K562 (cell line): ENCODE measurements at regions not wholly inside any gene's neighbourhood (a gene's known extent, or its start where the extent isn't known, plus 50 kb on each side); places are given as distances from the start of the nearest gene placed in this dataset.

ENCODE experiments used
- ATAC-seq: fragments of 200-7000 bp; cut with Tn5 transposase; 3 replicates; pipeline ENCODE4 v1.9.1; 2020; ENCODE audit warnings: moderate library complexity
- BruUV-seq: library from RNA; stranded (reverse); fragments of 400-500 nt; replicated peaks from 2 replicates; lab custom pipeline; 2021; lab: Mats Ljungman, UMichigan
- CTCF ChIA-PET: fragments of 300-600 bp; formaldehyde crosslinking; extraction: SDS; loops from one replicate; lab custom pipeline; 2021; ENCODE audit warnings: low intra/inter-chr PET ratio; lab: Yijun Ruan, JAX
- POLR2A ChIA-PET: fragments of 300-600, 350-650 bp; sonication (Branson Sonifier 250); formaldehyde crosslinking; extraction: SDS; loops from one replicate; lab custom pipeline; 2021; ENCODE audit warnings: antibody characterized with exemption, inconsistent platforms; lab: Yijun Ruan, JAX
- DNase-seq, 4 experiments: peaks; one replicate each; pipeline versions ENCODE4 v3.0.0 to v3.0.0-alpha.2; 2011 to 2018; ENCODE audit warnings: low spot score in 3 of 4, mixed read lengths in 3 of 4; ENCODE audit errors: extremely low read depth in 1 of 4
- FAIRE-seq: peaks from 2 replicates; lab custom pipeline; 2011; peaks lifted over from hg19 to GRCh38; lab: Jason Lieb, UNC
- H2AFZ ChIP-seq: 2 replicates; pipeline ENCODE4 v1.6.0; 2011; ENCODE audit warnings: low read depth, low read length, control low read depth, inconsistent platforms
- H3K27ac ChIP-seq: fragments of 200-600 bp; 3 replicates; pipeline ENCODE4 v1.8.0; 2011; ENCODE audit warnings: low read depth, mild to moderate bottlenecking, control low read depth, inconsistent platforms, low read length, moderate library complexity, mixed read lengths; ENCODE audit errors: extremely low read depth
- H3K27me3 ChIP-seq, 2 experiments: fragments of 300-600 bp in 1 of 2; 2 replicates in 1 of 2; 3 replicates in 1 of 2; pipeline versions ENCODE4 v1.6.0 to v1.8.0; 2011; ENCODE audit warnings: inconsistent platforms in 2 of 2, low read length in 2 of 2, mild to moderate bottlenecking in 1 of 2, mixed read lengths in 1 of 2, moderate library complexity in 1 of 2; ENCODE audit not compliant: control insufficient read depth in 2 of 2, insufficient read depth in 2 of 2
- H3K36me3 ChIP-seq: fragments of 300-600 bp; 3 replicates; pipeline ENCODE4 v1.8.0; 2011; ENCODE audit warnings: mild to moderate bottlenecking, low read length, inconsistent platforms; ENCODE audit not compliant: control insufficient read depth, insufficient read depth
- H3K4me1 ChIP-seq, 2 experiments: fragments of 200-600 bp in 1 of 2; replicated peaks in 1 of 2; 2 replicates in 1 of 2; 3 replicates in 1 of 2; pipeline versions ENCODE4 v1.5.1 to v1.8.0; 2011; ENCODE audit warnings: inconsistent platforms in 2 of 2, low read length in 2 of 2, mild to moderate bottlenecking in 1 of 2, mixed read lengths in 1 of 2, moderate library complexity in 1 of 2; ENCODE audit not compliant: control insufficient read depth in 2 of 2, insufficient read depth in 2 of 2
- H3K4me2 ChIP-seq: 2 replicates; pipeline ENCODE4 v1.6.1; 2011; ENCODE audit warnings: low read length, control low read depth, inconsistent platforms, mixed read lengths; ENCODE audit not compliant: insufficient read depth
- H3K4me3 ChIP-seq: fragments of 200-600 bp; sonication (generic), shearing (Covaris generic); 2 replicates; pipeline ENCODE4 v1.5.1; 2016; ENCODE audit warnings: control low read depth, inconsistent platforms
- H3K79me2 ChIP-seq: fragments of 200-600 bp; 3 replicates; pipeline ENCODE4 v1.8.0; 2011; ENCODE audit warnings: low read length, inconsistent platforms; ENCODE audit not compliant: control insufficient read depth, insufficient read depth
- H3K9ac ChIP-seq, 2 experiments: 2 replicates each; pipeline versions ENCODE4 v1.6.0 to v1.6.1; 2011; ENCODE audit warnings: low read depth in 2 of 2, low read length in 2 of 2, control low read depth in 1 of 2, inconsistent platforms in 1 of 2, mild to moderate bottlenecking in 1 of 2, mixed read lengths in 1 of 2; ENCODE audit not compliant: insufficient read depth in 1 of 2
- H3K9me1 ChIP-seq: one replicate; pipeline ENCODE4 v1.6.0; 2011; ENCODE audit warnings: inconsistent platforms, mild to moderate bottlenecking, low read length, moderate library complexity; ENCODE audit not compliant: control insufficient read depth, insufficient read depth
- H3K9me3 ChIP-seq: replicated peaks from 2 replicates; pipeline ENCODE4 v1.5.1; 2011; ENCODE audit warnings: low read depth, low read length, inconsistent platforms; ENCODE audit not compliant: control insufficient read depth, insufficient read depth
- H4K20me1 ChIP-seq: replicated peaks from 2 replicates; pipeline ENCODE4 v1.6.1; 2011; ENCODE audit warnings: low read length, inconsistent platforms, mixed read lengths; ENCODE audit not compliant: control insufficient read depth, insufficient read depth
- CHD4 ChIP-seq: fragments of 200-600 bp; sonication (generic); IDR thresholded peaks from 3 replicates; pipeline ENCODE4 v1.6.1; 2012; ENCODE audit warnings: low read depth, mild to moderate bottlenecking, mixed read lengths, low read length, inconsistent platforms; ENCODE audit not compliant: insufficient read depth, insufficient replicate concordance, poor library complexity, severe bottlenecking
- MIER1 ChIP-seq: fragments of 450-650 bp; IDR thresholded peaks from 2 replicates; pipeline ENCODE4 v1.6.1; 2016; ENCODE audit warnings: antibody characterized with exemption, mild to moderate bottlenecking, low read depth
- MLX ChIP-seq, 2 experiments: fragments of 450-650 bp in 1 of 2; sonication (generic) in 1 of 2; formaldehyde crosslinking; conservative IDR thresholded peaks; 2 replicates each; pipeline versions ENCODE4 v1.4.0 to v1.8.1; 2020 to 2022; ENCODE audit warnings: mild to moderate bottlenecking in 1 of 2, missing genetic modification reagents in 1 of 2
- NBN ChIP-seq: fragments of 450-650 bp; IDR thresholded peaks from 2 replicates; pipeline ENCODE4 v1.6.1; 2016; ENCODE audit warnings: low read depth, mild to moderate bottlenecking
- PATZ1 ChIP-seq: fragments of 250-450 bp; sonication (Bioruptor Pico); IDR thresholded peaks from 2 replicates; pipeline ENCODE4 v1.5.0; 2020; ENCODE audit warnings: mild to moderate bottlenecking, borderline replicate concordance
- SAFB ChIP-seq: fragments of 200-400 bp; formaldehyde crosslinking; IDR thresholded peaks from 2 replicates; pipeline ENCODE4 v1.6.1; 2017; ENCODE audit warnings: low read depth, low read length, borderline replicate concordance
- ZKSCAN3 ChIP-seq: fragments of 250-450 bp; sonication (Bioruptor Pico); IDR thresholded peaks from 2 replicates; pipeline ENCODE4 v1.4.0; 2020
- WGBS: fragments of 100-300 bp; shearing (Covaris generic); methylation state at CpG from one replicate; pipeline ENCODE4 v1.1.6; 2016; ENCODE audit warnings: low coverage, mixed read lengths; ENCODE audit not compliant: insufficient coverage; ENCODE audit errors: missing lambda C conversion rate; 5-methylcytosine and 5-hydroxymethylcytosine counted together
- in situ Hi-C: fragments of 300-500 bp; cut with MboI; formaldehyde crosslinking; loops from 4 replicates; pipeline ENCODE4 v1.15.0; 2018; ENCODE audit warnings: inconsistent platforms, mixed read lengths
- intact Hi-C: fragments of 100-400 bp; cut with micrococcal nuclease; formaldehyde crosslinking; loops from 2 replicates; pipeline ENCODE4 v1.14.2; 2022
- TF ChIP-seq, protein P1 (sequence below): fragments of 450-650 bp; IDR thresholded peaks from 2 replicates; pipeline ENCODE4 v1.6.1; 2017; ENCODE audit warnings: mild to moderate bottlenecking, moderate library complexity
- TF ChIP-seq, protein P2 (sequence below), 2 experiments: fragments of 450-650 bp in 1 of 2; sonication (generic) in 1 of 2; formaldehyde crosslinking in 1 of 2; IDR thresholded peaks; 2 replicates each; pipeline versions ENCODE4 v1.7.1 to v1.9.0; 2016 to 2022; ENCODE audit warnings: inconsistent platforms in 1 of 2, mild to moderate bottlenecking in 1 of 2, missing genetic modification reagents in 1 of 2

GRCh38 chr3:154549391-154549790, 119.4 kb upstream of the GPR149 start:
- Histone ChIP-seq H3K27ac (no peak overlapping the region), H3K36me3 (no peaks in the 10 kb centered on the region), H3K9me3 (no peaks in the 10 kb centered on the region), H4K20me1 (no peaks in the 10 kb centered on the region), H3K27me3 (no peaks in the 10 kb centered on the region), H3K9me1 (no peaks in the 10 kb centered on the region), H3K4me2 (no peak overlapping the region), H2AFZ (no peak overlapping the region), H3K79me2 (no peaks in the 10 kb centered on the region), H3K4me3 (no peak overlapping the region), H3K9ac (no peak overlapping the region), H3K4me1 (no peaks in the 10 kb centered on the region)
- BruUV-seq = no TSS peak
- 0% methylated on average over 3 of the region's 3 CpGs for WGBS
- FAIRE-seq (no peak), DNase-seq (no peak), ATAC-seq (no peak)
- POLR2A ChIA-PET = no interaction called here
- in situ Hi-C loops (no loop called here), intact Hi-C loops (no loop called here)
- CTCF ChIA-PET = no interaction called here
- TF ChIP-seq PATZ1 (CRISPR knock-in tag) (no peak), CHD4 (no peak), MIER1 (no peak), ZKSCAN3 (no peak), SAFB (no peak), MLX (CRISPR knock-in tag; conservative IDR thresholded peaks at IDR 0.05) (no peak), NBN (no peak)
- TF ChIP-seq, protein P1, sequence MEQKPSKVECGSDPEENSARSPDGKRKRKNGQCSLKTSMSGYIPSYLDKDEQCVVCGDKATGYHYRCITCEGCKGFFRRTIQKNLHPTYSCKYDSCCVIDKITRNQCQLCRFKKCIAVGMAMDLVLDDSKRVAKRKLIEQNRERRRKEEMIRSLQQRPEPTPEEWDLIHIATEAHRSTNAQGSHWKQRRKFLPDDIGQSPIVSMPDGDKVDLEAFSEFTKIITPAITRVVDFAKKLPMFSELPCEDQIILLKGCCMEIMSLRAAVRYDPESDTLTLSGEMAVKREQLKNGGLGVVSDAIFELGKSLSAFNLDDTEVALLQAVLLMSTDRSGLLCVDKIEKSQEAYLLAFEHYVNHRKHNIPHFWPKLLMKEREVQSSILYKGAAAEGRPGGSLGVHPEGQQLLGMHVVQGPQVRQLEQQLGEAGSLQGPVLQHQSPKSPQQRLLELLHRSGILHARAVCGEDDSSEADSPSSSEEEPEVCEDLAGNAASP = no peak
- TF ChIP-seq, protein P2, sequence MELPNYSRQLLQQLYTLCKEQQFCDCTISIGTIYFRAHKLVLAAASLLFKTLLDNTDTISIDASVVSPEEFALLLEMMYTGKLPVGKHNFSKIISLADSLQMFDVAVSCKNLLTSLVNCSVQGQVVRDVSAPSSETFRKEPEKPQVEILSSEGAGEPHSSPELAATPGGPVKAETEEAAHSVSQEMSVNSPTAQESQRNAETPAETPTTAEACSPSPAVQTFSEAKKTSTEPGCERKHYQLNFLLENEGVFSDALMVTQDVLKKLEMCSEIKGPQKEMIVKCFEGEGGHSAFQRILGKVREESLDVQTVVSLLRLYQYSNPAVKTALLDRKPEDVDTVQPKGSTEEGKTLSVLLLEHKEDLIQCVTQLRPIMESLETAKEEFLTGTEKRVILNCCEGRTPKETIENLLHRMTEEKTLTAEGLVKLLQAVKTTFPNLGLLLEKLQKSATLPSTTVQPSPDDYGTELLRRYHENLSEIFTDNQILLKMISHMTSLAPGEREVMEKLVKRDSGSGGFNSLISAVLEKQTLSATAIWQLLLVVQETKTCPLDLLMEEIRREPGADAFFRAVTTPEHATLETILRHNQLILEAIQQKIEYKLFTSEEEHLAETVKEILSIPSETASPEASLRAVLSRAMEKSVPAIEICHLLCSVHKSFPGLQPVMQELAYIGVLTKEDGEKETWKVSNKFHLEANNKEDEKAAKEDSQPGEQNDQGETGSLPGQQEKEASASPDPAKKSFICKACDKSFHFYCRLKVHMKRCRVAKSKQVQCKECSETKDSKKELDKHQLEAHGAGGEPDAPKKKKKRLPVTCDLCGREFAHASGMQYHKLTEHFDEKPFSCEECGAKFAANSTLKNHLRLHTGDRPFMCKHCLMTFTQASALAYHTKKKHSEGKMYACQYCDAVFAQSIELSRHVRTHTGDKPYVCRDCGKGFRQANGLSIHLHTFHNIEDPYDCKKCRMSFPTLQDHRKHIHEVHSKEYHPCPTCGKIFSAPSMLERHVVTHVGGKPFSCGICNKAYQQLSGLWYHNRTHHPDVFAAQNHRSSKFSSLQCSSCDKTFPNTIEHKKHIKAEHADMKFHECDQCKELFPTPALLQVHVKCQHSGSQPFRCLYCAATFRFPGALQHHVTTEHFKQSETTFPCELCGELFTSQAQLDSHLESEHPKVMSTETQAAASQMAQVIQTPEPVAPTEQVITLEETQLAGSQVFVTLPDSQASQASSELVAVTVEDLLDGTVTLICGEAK (IDR thresholded peaks at IDR 0.05) = no peak
- TF ChIP-seq, protein P2 (CRISPR knock-in tag; IDR thresholded peaks at IDR 0.05) = no peak
